ENCODE measurements at regions not wholly inside any gene's neighbourhood (a gene's known extent, or its start where the extent isn't known, plus 50 kb on each side); places are given as distances from the start of the nearest gene placed in this dataset.
"Not testable (repeated sequence)": the region's sequence is repeated elsewhere in the genome, so short reads cannot be mapped to it uniquely, and the experiment has no call there.

DNA sequence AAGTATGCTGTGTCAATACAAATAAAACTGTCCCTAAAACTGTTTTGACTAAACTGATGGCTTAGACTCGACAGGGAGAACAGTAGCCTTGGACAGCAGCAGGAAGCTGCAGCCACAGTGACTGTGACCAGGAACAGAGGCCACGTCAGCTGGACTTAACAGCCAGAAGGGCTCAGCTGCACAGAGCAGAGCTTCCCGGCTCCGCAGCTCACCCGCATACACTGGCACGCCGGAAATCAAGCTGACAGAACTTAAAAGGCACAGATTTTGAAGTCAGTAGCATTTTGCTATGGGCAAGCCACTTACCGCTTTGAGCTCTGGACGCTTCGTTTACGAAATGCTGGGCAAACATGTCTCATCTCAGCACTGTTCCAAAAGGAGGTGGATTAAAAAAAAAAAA, 769.7 kb upstream of the AUTS2 start:
- Histone ChIP-seq H3K9me3 (no peaks in the 10 kb centered on the region), H3K4me1 (no peaks in the 10 kb centered on the region), H3K27ac (no peak overlapping the region), H3K27me3 (no peaks in the 10 kb centered on the region), H3K36me3 (no peaks in the 10 kb centered on the region), H3K4me3 (no peak overlapping the region)
- no peak for DNase-seq
- ATAC-seq: peak in 2 of 4 donors; percentile 25 to 33
- TF ChIP-seq, protein P1, sequence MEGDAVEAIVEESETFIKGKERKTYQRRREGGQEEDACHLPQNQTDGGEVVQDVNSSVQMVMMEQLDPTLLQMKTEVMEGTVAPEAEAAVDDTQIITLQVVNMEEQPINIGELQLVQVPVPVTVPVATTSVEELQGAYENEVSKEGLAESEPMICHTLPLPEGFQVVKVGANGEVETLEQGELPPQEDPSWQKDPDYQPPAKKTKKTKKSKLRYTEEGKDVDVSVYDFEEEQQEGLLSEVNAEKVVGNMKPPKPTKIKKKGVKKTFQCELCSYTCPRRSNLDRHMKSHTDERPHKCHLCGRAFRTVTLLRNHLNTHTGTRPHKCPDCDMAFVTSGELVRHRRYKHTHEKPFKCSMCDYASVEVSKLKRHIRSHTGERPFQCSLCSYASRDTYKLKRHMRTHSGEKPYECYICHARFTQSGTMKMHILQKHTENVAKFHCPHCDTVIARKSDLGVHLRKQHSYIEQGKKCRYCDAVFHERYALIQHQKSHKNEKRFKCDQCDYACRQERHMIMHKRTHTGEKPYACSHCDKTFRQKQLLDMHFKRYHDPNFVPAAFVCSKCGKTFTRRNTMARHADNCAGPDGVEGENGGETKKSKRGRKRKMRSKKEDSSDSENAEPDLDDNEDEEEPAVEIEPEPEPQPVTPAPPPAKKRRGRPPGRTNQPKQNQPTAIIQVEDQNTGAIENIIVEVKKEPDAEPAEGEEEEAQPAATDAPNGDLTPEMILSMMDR (IDR thresholded peaks at IDR 0.05): no peak
- TF ChIP-seq POLR2A (IDR thresholded peaks at IDR 0.05): no peak
- intact Hi-C loops (cut with DNase I): no loop called here
- 34% methylated on average over 7 of the region's 11 CpGs for WGBS (ENCODE audit: insufficient coverage, low coverage, low lambda C conversion rate, missing lambda C conversion rate)

DNA sequence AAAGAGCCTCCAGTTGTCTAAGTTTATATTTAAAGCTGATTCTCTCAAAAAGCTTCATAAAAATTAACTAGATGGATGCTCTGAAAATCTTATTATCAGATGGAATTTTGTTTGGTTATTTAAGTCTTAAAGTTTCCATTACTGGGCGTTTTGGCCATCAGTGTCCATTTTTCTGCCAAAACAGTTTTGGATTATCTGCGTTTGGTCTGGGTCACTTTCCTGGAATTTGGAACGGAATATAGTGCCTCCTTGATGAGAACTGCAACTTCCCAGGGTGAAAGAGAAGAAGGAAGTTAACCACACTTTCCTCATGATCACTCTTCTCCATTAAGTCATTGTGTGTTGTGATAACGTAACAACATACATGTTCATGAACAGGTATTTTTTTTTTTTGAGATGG, 764.9 kb upstream of the AUTS2 start:
- Histone ChIP-seq H3K9me3 (no peaks in the 10 kb centered on the region), H3K27ac (no peak overlapping the region), H3K4me3 (no peak overlapping the region), H3K36me3 (no peaks in the 10 kb centered on the region), H3K27me3 (no peaks in the 10 kb centered on the region), H3K4me1 (no peaks in the 10 kb centered on the region)
- DNase-seq (no peak), ATAC-seq (no peak)
- intact Hi-C loops (cut with DNase I): no loop called here
- 54% methylated on average over 4 of the region's 4 CpGs for WGBS (ENCODE audit: insufficient coverage, low coverage, low lambda C conversion rate, missing lambda C conversion rate)
- TF ChIP-seq POLR2A (IDR thresholded peaks at IDR 0.05): no peak
- TF ChIP-seq, protein P1 (IDR thresholded peaks at IDR 0.05): no peak

DNA sequence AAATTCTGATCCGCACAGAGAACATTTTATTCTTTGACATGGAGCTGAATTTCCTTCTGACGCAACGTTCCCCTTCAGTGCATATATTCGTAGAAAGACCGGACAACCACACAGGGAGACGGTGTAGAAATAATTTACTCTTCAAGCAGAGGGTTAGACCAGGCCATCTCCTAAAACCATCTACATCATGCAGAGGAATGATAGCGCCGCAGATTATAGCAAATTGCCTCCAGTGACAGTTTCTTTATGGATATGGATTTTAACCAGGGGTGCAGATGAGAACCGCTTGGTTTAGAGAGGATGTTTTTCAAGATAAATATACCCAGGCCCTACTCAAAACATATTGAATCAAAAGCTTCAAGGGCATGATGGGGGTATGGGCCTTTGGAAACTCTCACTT, 759.3 kb upstream of the AUTS2 start:
- Histone ChIP-seq H3K36me3 (no peaks in the 10 kb centered on the region), H3K27me3 (no peaks in the 10 kb centered on the region), H3K4me1 (no peaks in the 10 kb centered on the region), H3K9me3 (no peaks in the 10 kb centered on the region), H3K27ac (no peak overlapping the region), H3K4me3 (no peak overlapping the region)
- 92% methylated on average over 9 of the region's 9 CpGs for WGBS (ENCODE audit: insufficient coverage, low coverage, low lambda C conversion rate, missing lambda C conversion rate)
- intact Hi-C loops (cut with DNase I): no loop called here
- ATAC-seq: no peak
- TF ChIP-seq POLR2A (IDR thresholded peaks at IDR 0.05): no peak
- TF ChIP-seq, protein P1 (IDR thresholded peaks at IDR 0.05): no peak
- no peak for DNase-seq

DNA sequence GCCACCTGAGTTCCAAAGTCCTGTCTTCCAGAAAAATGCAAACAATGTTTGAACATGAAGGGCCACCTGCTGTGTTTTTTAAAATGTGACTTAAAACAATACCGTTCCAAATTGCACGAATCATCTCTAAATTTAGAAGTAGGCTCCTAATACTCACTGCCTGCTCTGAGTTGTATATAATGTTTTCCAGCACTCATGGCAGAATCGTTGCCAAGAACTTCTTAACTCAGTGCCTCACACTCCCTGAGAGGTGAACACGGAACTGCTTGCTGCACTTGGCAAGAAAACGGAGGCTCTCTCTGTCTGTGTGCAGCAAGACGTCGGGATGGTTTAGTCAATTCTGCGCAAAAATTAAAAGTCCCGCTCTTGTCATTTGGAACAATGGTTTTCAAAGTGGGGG, 757.3 kb upstream of the AUTS2 start:
- intact Hi-C loops (cut with DNase I): no loop called here
- no peaks in the 10 kb centered on the region for H3K4me1 ChIP-seq
- no peaks in the 10 kb centered on the region for H3K36me3 ChIP-seq
- no peak overlapping the region for H3K27ac ChIP-seq
- no peaks in the 10 kb centered on the region for H3K9me3 ChIP-seq
- TF ChIP-seq, protein P1 (IDR thresholded peaks at IDR 0.05): no peak
- no peak for TF ChIP-seq POLR2A (IDR thresholded peaks at IDR 0.05)
- DNase-seq: no peak
- H3K4me3 ChIP-seq: no peak overlapping the region
- H3K27me3 ChIP-seq: no peaks in the 10 kb centered on the region
- 71% methylated on average over 9 of the region's 9 CpGs for WGBS (ENCODE audit: insufficient coverage, low coverage, low lambda C conversion rate, missing lambda C conversion rate)
- no peak for ATAC-seq

DNA sequence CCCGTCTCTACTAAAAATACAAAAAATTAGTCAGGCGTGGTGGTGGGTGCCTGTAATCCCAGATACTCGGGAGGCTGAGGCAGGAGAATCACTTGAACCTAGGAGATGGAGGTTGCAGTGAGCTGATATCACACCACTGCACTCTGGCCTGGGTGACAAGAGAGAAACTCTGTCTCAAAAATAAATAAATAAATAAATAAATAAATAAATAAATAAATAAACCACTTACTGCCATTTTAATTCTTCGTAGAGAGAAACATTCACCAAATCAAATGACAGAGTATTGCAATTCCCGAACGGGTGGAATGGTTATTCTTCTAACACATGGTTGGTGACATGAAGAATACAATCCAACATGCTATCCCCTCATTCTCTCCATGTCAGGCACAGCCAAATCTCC, 754.3 kb upstream of the AUTS2 start:
- ATAC-seq; H3K27ac ChIP-seq; H3K4me3 ChIP-seq; DNase-seq; H3K4me1 ChIP-seq; H3K36me3 ChIP-seq; H3K9me3 ChIP-seq; intact Hi-C loops (cut with DNase I); H3K27me3 ChIP-seq: not testable (repeated sequence)
- WGBS (ENCODE audit: insufficient coverage, low coverage, low lambda C conversion rate, missing lambda C conversion rate): 83% methylated on average over 6 of the region's 6 CpGs
